ENCODE measurements at regions not wholly inside any gene's neighbourhood (a gene's known extent, or its start where the extent isn't known, plus 50 kb on each side); places are given as distances from the start of the nearest gene placed in this dataset.
A peak's percentile ranks its signal among the peaks of the same experiment; 100 is the strongest.

GRCh38 chr2:180247658-180248057 lies 240.6 kb upstream of the CWC22 start:
- H3F3A ChIP-seq (ENCODE audit: insufficient read depth, low read depth) = no peaks in the 10 kb centered on the region
- no peaks in the 10 kb centered on the region for H3K79me2 ChIP-seq (ENCODE audit: low read depth)
- H3K9me2 ChIP-seq (ENCODE audit: insufficient read depth) = no peaks in the 10 kb centered on the region; the same call in 1 of the 2 replicates
- ChIA-PET POLR2A (ENCODE audit: unreplicated experiment) (no interaction called here), CTCF (no interaction called here)
- H4K20me1 ChIP-seq (ENCODE audit: insufficient read depth) = no peaks in the 10 kb centered on the region
- H3K9me3 ChIP-seq (ENCODE audit: insufficient read depth, low read depth) = peaks cover 5% of the 10 kb centered on the region; the same call in 1 of the 2 replicates
- no peak for DNase-seq
- BruUV-seq (replicated peaks) = no TSS peak
- no peak overlapping the region for H2AFZ ChIP-seq
- H3K4me2 ChIP-seq = no peak overlapping the region
- no peak overlapping the region for H3K4me3 ChIP-seq
- no peaks in the 10 kb centered on the region for H3K4me1 ChIP-seq (replicated peaks; ENCODE audit: insufficient read depth)
- no peak for TF ChIP-seq CTCF (conservative IDR thresholded peaks at IDR 0.05)
- no peaks in the 10 kb centered on the region for H3K36me3 ChIP-seq (ENCODE audit: low read depth)
- H3K27me3 ChIP-seq (ENCODE audit: insufficient read depth, low read depth) = no peaks in the 10 kb centered on the region
- no peak overlapping the region for H3K27ac ChIP-seq
- intact Hi-C loops (cut with micrococcal nuclease; ENCODE audit: unreplicated experiment) = no loop called here

GRCh38 chr2:180246268-180246667 lies 239.2 kb upstream of the CWC22 start:
- no peaks in the 10 kb centered on the region for H3K4me1 ChIP-seq (replicated peaks; ENCODE audit: insufficient read depth)
- no peak overlapping the region for H3K27ac ChIP-seq
- H3K79me2 ChIP-seq (ENCODE audit: low read depth) = no peaks in the 10 kb centered on the region
- H3K4me2 ChIP-seq = no peak overlapping the region
- no peaks in the 10 kb centered on the region for H3K27me3 ChIP-seq (ENCODE audit: insufficient read depth, low read depth)
- ChIA-PET POLR2A (ENCODE audit: unreplicated experiment) (no interaction called here), CTCF (interaction anchor here (0.6 kb wide), 2 partner anchors 91 to 1182 kb away, joined by 4 to 5 read pairs; no protein-coding TSS in a partner anchor)
- H3K4me3 ChIP-seq = no peak overlapping the region
- no peaks in the 10 kb centered on the region for H4K20me1 ChIP-seq (ENCODE audit: insufficient read depth)
- no peak for DNase-seq
- H3K9me2 ChIP-seq (ENCODE audit: insufficient read depth) = no peaks in the 10 kb centered on the region; the same call in 1 of the 2 replicates
- H3K9me3 ChIP-seq (ENCODE audit: insufficient read depth, low read depth) = peaks cover 5% of the 10 kb centered on the region; the same call in 1 of the 2 replicates
- intact Hi-C loops (cut with micrococcal nuclease; ENCODE audit: unreplicated experiment) = no loop called here
- H2AFZ ChIP-seq = no peak overlapping the region
- no peaks in the 10 kb centered on the region for H3F3A ChIP-seq (ENCODE audit: insufficient read depth, low read depth)
- H3K36me3 ChIP-seq (ENCODE audit: low read depth) = no peaks in the 10 kb centered on the region
- TF ChIP-seq EZH2 (IDR thresholded peaks at IDR 0.05; ENCODE audit: low read depth) (no peak), CTCF (conservative IDR thresholded peaks at IDR 0.05) (no peak)
- no TSS peak for BruUV-seq (replicated peaks)

- no TSS peak for BruUV-seq (replicated peaks)
These were observed 233.7 kb upstream of the CWC22 start for GRCh38 chr2:180240774-180241173.

More at GRCh38 chr2:180240774-180241173, 233.7 kb upstream of the CWC22 start:
- no peaks in the 10 kb centered on the region for H3K79me2 ChIP-seq (ENCODE audit: low read depth)
- intact Hi-C loops (cut with micrococcal nuclease; ENCODE audit: unreplicated experiment) = loop anchor here (1.0 to 5.0 kb wide), 4 partner anchors 113 to 1227 kb away; no protein-coding TSS in a partner anchor
- H3K4me3 ChIP-seq = no peak overlapping the region
- H3K4me2 ChIP-seq = no peak overlapping the region
- H3K4me1 ChIP-seq (replicated peaks; ENCODE audit: insufficient read depth) = no peaks in the 10 kb centered on the region
- H3F3A ChIP-seq (ENCODE audit: insufficient read depth, low read depth) = no peaks in the 10 kb centered on the region
- H2AFZ ChIP-seq = no peak overlapping the region
- DNase-seq = peak in 1 of 2 experiments; percentile 52
- no peaks in the 10 kb centered on the region for H3K9me2 ChIP-seq (ENCODE audit: insufficient read depth)
- no peak overlapping the region for H3K27ac ChIP-seq
- no peaks in the 10 kb centered on the region for H3K27me3 ChIP-seq (ENCODE audit: insufficient read depth, low read depth)
- H3K36me3 ChIP-seq (ENCODE audit: low read depth) = no peaks in the 10 kb centered on the region
- no peaks in the 10 kb centered on the region for H4K20me1 ChIP-seq (ENCODE audit: insufficient read depth)
- POLR2A ChIA-PET (ENCODE audit: unreplicated experiment) = interaction anchor here (0.6 kb wide), 1 partner anchor 1035 kb away, joined by 5 read pairs; no protein-coding TSS in a partner anchor
- peaks cover 5% of the 10 kb centered on the region; the same call in 1 of the 2 replicates for H3K9me3 ChIP-seq (ENCODE audit: insufficient read depth, low read depth)
- CTCF ChIA-PET = no interaction called here
- TF ChIP-seq EZH2 (IDR thresholded peaks at IDR 0.05; ENCODE audit: low read depth) (no peak), CTCF (conservative IDR thresholded peaks at IDR 0.05) (peak; percentile 59)
